Pancreas (tissue), 10 donors: ENCODE measurements at regions not wholly inside any gene's neighbourhood (a gene's known extent, or its start where the extent isn't known, plus 50 kb on each side); places are given as distances from the start of the nearest gene placed in this dataset.

Source experiments
- ATAC-seq, 4 donors: fragments of 200-7000 bp; cut with Tn5 transposase; one replicate each; pipeline versions ENCODE4 v1.8.0 to v1.9.1; 2020; ENCODE audit warnings: mild to moderate bottlenecking in 4 of 4, moderate library complexity in 4 of 4
- DNase-seq, 6 donors: peaks; one replicate each; pipeline ENCODE4 v3.0.0-alpha.2; 2020
- FAIRE-seq: peaks from 2 replicates; lab custom pipeline; 2012; peaks lifted over from hg19 to GRCh38; lab: Jason Lieb, UNC
- H3K27ac ChIP-seq, 4 donors: fragments of 200-600 bp; sonication (generic); 1 replicate in 3 of 4; 2 replicates in 1 of 4; pipeline versions ENCODE4 v1.5.0 to v1.8.0; 2020
- H3K27me3 ChIP-seq, 4 donors: fragments of 200-600 bp; one replicate each; pipeline ENCODE4 v1.8.0; 2021
- H3K36me3 ChIP-seq, 3 donors: fragments of 200-600 bp; sonication (generic) in 1 of 3; one replicate each; pipeline versions ENCODE4 v1.5.0 to v1.8.0; 2020 to 2021
- H3K4me1 ChIP-seq, 3 donors: fragments of 200-600 bp; one replicate each; pipeline ENCODE4 v1.8.0; 2021
- H3K4me3 ChIP-seq, 4 donors: fragments of 200-600 bp; sonication (generic) in 2 of 4; one replicate each; pipeline versions ENCODE4 v1.5.0 to v1.8.0; 2020 to 2021
- H3K9me3 ChIP-seq, 4 donors: fragments of 200-600 bp; one replicate each; pipeline ENCODE4 v1.8.0; 2021
- CTCF ChIP-seq, 4 donors: fragments of 200-600 bp; sonication (generic) in 3 of 4; IDR thresholded peaks; one replicate each; pipeline versions ENCODE4 v1.5.0 to v1.8.0; 2021; ENCODE audit warnings: antibody characterized with exemption in 4 of 4
- WGBS, 2 donors: extraction: QIAGEN DNeasy Blood & Tissue Kit; methylation state at CpG; one replicate each; pipeline ENCODE4 v1.1.7; 2013; 5-methylcytosine and 5-hydroxymethylcytosine counted together
- intact Hi-C, 3 donors: fragments of 100-400 bp; cut with DNase I; formaldehyde crosslinking; loops; one replicate each; pipeline versions ENCODE4 v1.11.1 to v1.14.2; 2022
- donor health status: healthy with polysubstance abuse.
- donor health status: DM: no; HTN: no; CAD: no; lungs with moderate emphysema.
- donor health status: DM: no; HTN: no; CAD: no.
- donor health status: control.
- donor health status: control.
- donor health status: Bipolar disorder and iron deficiency.
- donor health status: DM: yes; HTN: yes; CAD: no.
- donor health status: DM: no; HTN: no; CAD: no.
- donor health status: DM: no; HTN: no; CAD: no.
- donor health status: DM: yes; HTN: yes; CAD: no.

DNA sequence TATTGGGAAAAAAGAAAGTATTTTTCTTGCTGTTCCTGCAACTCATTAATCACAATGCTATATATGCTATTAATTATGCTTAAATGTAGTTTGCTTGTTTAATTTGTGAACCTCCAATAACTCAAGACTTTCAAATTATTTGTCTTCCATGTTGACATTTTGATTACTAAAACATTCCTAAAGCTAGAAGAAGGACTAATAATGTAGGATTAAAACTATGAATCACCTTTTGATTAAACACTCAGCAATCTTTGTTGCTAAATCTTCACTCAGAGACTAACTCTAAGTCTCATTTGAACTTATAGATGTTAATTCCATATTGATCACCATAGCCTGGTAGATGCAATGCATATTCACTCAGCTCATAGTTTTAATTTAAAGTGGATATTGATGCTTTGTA is 524.6 kb upstream of the ZEB2 start:
- FAIRE-seq, result no peak
- H3K4me3 ChIP-seq, result no peak overlapping the region
- H3K27ac ChIP-seq, result no peak overlapping the region
- H3K4me1 ChIP-seq, result no peaks in the 10 kb centered on the region
- no peak for ATAC-seq
- no peak for TF ChIP-seq CTCF (IDR thresholded peaks at IDR 0.05)
- H3K27me3 ChIP-seq, result no peaks in the 10 kb centered on the region
- H3K36me3 ChIP-seq, result no peaks in the 10 kb centered on the region
- no peaks in the 10 kb centered on the region for H3K9me3 ChIP-seq
- intact Hi-C loops, result no loop called here
- DNase-seq, result no peak

- ATAC-seq (no peak), DNase-seq (no peak), FAIRE-seq (no peak)
- intact Hi-C loops, result no loop called here
- Histone ChIP-seq H3K4me1 (no peaks in the 10 kb centered on the region), H3K27ac (no peak overlapping the region), H3K36me3 (no peaks in the 10 kb centered on the region), H3K27me3 (no peaks in the 10 kb centered on the region), H3K4me3 (no peak overlapping the region), H3K9me3 (no peaks in the 10 kb centered on the region)
- 73 to 76% methylated on average over 6 of the region's 6 CpGs for WGBS, 2 donors
- no peak for TF ChIP-seq CTCF (IDR thresholded peaks at IDR 0.05)
Observed at GRCh38 chr2:145043399-145043834, 523.5 kb upstream of the ZEB2 start.

GRCh38 chr2:145041706-145042105 is 521.8 kb upstream of the ZEB2 start:
- Histone ChIP-seq H3K27me3 (no peaks in the 10 kb centered on the region), H3K4me3 (no peak overlapping the region), H3K36me3 (no peaks in the 10 kb centered on the region), H3K9me3 (no peaks in the 10 kb centered on the region), H3K4me1 (no peaks in the 10 kb centered on the region), H3K27ac (no peak overlapping the region)
- FAIRE-seq (no peak), DNase-seq (no peak), ATAC-seq (no peak)
- no peak for TF ChIP-seq CTCF (IDR thresholded peaks at IDR 0.05)
- intact Hi-C loops, result no loop called here

DNA sequence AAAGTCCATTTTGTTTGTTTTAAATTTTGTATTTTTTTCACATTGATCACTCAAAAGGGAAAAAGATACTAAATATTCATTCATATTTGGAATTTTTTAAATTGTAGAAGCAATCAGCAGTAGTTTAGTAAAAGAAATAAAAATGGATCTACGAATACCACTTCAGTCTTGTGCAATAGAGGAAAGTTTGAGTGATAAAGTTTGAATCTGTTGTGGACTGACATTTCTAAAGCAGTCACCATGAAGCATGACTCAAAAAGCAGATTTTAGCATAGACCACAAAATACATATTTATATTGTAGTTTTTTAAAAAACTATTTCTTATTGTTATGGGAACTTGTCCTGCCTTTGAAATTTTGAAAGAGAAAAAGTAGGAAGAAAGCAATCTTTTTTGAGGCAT is 520.5 kb upstream of the ZEB2 start:
- Histone ChIP-seq H3K27me3 (no peaks in the 10 kb centered on the region), H3K27ac (no peak overlapping the region), H3K4me1 (no peaks in the 10 kb centered on the region), H3K4me3 (no peak overlapping the region), H3K9me3 (no peaks in the 10 kb centered on the region), H3K36me3 (no peaks in the 10 kb centered on the region)
- no peak for TF ChIP-seq CTCF (IDR thresholded peaks at IDR 0.05)
- ATAC-seq, result no peak
- WGBS, 2 donors, result 56 to 81% methylated on average over 1 of the region's 1 CpG
- FAIRE-seq, result peak; percentile 41
- DNase-seq, result no peak
- intact Hi-C loops, result no loop called here

DNA sequence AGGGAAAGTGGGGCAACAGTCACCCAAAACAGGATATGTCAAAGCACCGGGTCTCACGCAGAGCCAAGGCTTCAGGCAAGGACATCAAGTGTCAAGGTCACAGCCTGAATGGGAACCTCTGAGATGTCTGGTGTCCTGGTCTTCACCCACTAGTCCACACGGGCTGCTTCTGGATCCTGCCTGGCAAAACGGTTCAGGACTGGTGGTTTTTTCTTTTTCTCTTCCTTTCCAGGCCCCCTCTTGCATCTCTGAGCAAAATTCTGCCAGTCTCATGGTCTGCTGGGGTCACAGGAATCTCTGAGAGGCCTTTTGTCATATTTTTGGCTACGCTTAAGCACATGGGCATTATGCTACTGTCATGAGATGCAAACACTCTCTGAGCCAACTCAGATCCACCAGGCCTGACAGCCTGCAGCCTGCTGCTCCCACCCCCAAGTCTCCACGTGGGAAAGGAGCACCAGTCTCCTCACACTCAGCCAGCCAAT is 518.2 kb upstream of the ZEB2 start:
- DNase-seq, result no peak
- Histone ChIP-seq H3K27me3 (no peaks in the 10 kb centered on the region), H3K36me3 (no peaks in the 10 kb centered on the region), H3K27ac (no peak overlapping the region), H3K4me1 (no peaks in the 10 kb centered on the region), H3K9me3 (no peaks in the 10 kb centered on the region), H3K4me3 (no peak overlapping the region)
- intact Hi-C loops, result no loop called here
- WGBS, 2 donors, result 63 to 70% methylated on average over 6 of the region's 6 CpGs
- no peak for FAIRE-seq
- ATAC-seq, result no peak
- TF ChIP-seq CTCF (IDR thresholded peaks at IDR 0.05), result no peak
